ENCODE measurements at regions not wholly inside any gene's neighbourhood (a gene's known extent, or its start where the extent isn't known, plus 50 kb on each side); places are given as distances from the start of the nearest gene placed in this dataset.
"Not testable (repeated sequence)": the region's sequence is repeated elsewhere in the genome, so short reads cannot be mapped to it uniquely, and the experiment has no call there.

DNA sequence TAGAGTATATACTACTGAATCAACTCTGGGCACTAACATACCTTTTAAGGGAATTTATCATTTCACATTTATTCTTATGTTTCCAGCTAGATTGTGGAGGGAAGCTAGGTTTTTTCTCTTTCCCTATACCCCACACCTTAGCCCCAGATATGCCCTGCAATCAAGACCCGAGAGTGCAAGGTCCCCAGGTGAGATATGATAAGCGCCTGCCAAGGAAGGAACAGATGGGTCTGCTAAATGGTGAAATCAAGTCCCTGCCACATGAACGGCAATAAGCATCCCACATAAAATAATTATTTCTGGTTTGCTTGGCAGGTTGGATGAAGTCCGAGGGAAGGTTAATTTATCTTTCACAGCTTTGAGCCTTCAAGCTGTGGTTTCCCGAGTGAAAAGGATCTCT, 195.5 kb downstream of the TOX3 start:
- no peak for DNase-seq (ENCODE audit: low spot score)
- peaks cover 12% of the 10 kb centered on the region for H3K9me3 Mint-ChIP-seq
- H3K4me1 Mint-ChIP-seq (ENCODE audit: low read depth), result no peaks in the 10 kb centered on the region
- H3K27me3 Mint-ChIP-seq (ENCODE audit: low read depth), result no peaks in the 10 kb centered on the region
- H3K36me3 Mint-ChIP-seq (ENCODE audit: low read depth), result no peaks in the 10 kb centered on the region
- intact Hi-C loops (cut with micrococcal nuclease), result no loop called here
- H3K27ac Mint-ChIP-seq, result no peak overlapping the region
- H3K4me3 Mint-ChIP-seq (ENCODE audit: low read depth), result no peak overlapping the region

DNA sequence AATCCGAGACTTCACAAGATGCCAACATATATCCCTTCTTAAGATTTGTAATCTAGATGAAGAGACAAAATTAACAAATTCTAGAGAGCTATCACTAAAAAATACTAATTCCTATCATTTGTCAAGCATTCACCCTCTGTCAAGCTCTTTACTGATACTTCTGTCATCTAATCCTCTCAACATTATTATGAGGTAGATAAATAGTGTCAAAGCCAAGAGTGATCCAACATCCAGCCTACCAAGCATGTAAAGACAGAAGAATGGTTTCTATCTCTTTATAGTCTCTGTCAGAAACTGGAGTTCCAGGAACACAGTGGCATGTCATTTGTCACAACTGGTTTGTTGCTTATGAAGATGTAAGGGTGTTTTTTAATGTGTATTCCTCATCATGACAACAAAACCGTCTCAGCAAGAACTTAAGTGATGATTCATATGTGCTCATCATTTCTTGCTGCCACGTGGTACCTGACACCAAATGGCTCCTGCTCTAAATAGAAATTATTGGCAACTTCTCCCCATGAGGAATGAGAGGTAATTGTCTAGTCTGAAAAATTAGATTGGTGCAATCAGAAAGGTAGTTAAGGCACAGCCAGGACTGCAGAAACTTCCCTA, 196.8 kb downstream of the TOX3 start:
- Mint-ChIP-seq H3K27me3 (ENCODE audit: low read depth) (no peaks in the 10 kb centered on the region), H3K9me3 (peaks cover 12% of the 10 kb centered on the region), H3K27ac (no peak overlapping the region), H3K4me3 (ENCODE audit: low read depth) (no peak overlapping the region), H3K4me1 (ENCODE audit: low read depth) (no peaks in the 10 kb centered on the region), H3K36me3 (ENCODE audit: low read depth) (no peaks in the 10 kb centered on the region)
- DNase-seq (ENCODE audit: low spot score), result no peak
- intact Hi-C loops (cut with micrococcal nuclease), result no loop called here

DNA sequence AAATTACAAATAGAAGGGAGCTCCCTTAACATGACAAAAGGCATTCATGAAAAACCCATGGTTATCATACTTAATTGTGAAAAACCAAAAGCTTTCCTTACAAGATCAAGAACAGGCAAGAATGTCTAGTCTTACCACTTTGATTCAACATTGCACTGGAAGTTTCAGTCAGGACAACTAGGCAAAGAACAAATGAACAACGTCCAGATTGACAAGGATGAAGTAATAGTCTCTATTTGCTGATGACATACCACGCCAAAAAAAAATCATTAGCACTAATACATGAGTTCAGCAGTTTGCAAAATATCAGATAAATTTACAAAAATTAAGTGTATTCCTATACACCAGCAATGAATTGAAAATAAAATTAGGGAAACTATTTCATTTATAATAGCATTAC, 200.2 kb downstream of the TOX3 start:
- no peak overlapping the region for H3K4me3 Mint-ChIP-seq (ENCODE audit: low read depth)
- no peaks in the 10 kb centered on the region for H3K27me3 Mint-ChIP-seq (ENCODE audit: low read depth)
- no peaks in the 10 kb centered on the region for H3K36me3 Mint-ChIP-seq (ENCODE audit: low read depth)
- H3K4me1 Mint-ChIP-seq (ENCODE audit: low read depth), result no peaks in the 10 kb centered on the region
- no peak overlapping the region for H3K27ac Mint-ChIP-seq
- DNase-seq (ENCODE audit: low spot score), result no peak
- intact Hi-C loops (cut with micrococcal nuclease), result no loop called here
- H3K9me3 Mint-ChIP-seq, result peaks cover 4% of the 10 kb centered on the region

DNA sequence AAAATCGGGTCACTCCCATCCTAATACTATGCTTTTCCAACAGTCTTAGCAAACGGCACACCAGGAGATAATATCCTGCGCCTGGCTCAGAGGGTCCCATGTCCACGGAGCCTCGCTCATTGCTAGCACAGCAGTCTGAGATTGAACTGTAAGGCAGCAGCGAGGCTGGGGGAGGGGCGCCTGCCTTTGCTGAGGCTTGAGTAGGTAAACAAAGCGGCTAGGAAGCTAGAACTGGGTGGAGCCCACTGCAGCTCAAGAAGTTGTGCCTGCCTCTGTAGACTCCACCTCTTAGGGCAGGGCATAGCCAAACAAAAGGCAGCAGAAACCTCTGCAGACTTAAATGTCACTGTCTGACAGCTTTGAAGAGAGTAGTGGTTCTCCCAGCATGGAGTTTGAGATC, 213.3 kb downstream of the TOX3 start:
- H3K36me3 Mint-ChIP-seq (ENCODE audit: low read depth); intact Hi-C loops (cut with micrococcal nuclease); H3K27ac Mint-ChIP-seq; H3K27me3 Mint-ChIP-seq (ENCODE audit: low read depth); H3K4me3 Mint-ChIP-seq (ENCODE audit: low read depth); DNase-seq (ENCODE audit: low spot score); H3K4me1 Mint-ChIP-seq (ENCODE audit: low read depth): not testable (repeated sequence)
- peaks cover 39% of the 10 kb centered on the region for H3K9me3 Mint-ChIP-seq

DNA sequence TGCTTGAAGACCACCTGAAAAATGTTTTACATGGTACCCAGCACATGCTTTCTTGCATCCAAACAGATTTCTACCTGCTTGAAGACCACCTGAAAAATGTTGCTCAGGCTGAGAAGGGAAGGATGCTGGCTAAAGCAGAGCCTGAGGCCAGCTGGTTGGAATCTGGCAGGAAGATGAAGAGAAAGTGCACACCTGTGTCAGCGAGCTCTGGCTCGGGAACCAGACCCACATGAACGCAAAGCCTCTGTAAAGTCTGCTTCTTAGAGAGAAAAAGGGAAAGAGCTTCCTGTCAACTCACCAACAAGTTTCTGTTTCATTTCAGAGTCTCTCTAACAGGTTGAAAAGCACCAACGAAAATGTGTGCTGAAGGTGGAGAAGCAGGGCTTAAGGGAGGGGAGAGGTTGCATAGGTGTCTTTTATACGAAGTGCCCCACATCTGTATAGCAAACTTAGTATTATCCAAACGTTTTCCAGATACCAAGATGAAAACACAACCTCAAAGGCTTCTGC, 226.0 kb downstream of the TOX3 start:
- no peaks in the 10 kb centered on the region for H3K27me3 Mint-ChIP-seq (ENCODE audit: low read depth)
- H3K36me3 Mint-ChIP-seq (ENCODE audit: low read depth), result no peaks in the 10 kb centered on the region
- H3K4me3 Mint-ChIP-seq (ENCODE audit: low read depth), result no peak overlapping the region
- no peaks in the 10 kb centered on the region for H3K4me1 Mint-ChIP-seq (ENCODE audit: low read depth)
- no peak for DNase-seq (ENCODE audit: low spot score)
- intact Hi-C loops (cut with micrococcal nuclease), result no loop called here
- H3K9me3 Mint-ChIP-seq, result peaks cover 13% of the 10 kb centered on the region
- H3K27ac Mint-ChIP-seq, result no peak overlapping the region

DNA sequence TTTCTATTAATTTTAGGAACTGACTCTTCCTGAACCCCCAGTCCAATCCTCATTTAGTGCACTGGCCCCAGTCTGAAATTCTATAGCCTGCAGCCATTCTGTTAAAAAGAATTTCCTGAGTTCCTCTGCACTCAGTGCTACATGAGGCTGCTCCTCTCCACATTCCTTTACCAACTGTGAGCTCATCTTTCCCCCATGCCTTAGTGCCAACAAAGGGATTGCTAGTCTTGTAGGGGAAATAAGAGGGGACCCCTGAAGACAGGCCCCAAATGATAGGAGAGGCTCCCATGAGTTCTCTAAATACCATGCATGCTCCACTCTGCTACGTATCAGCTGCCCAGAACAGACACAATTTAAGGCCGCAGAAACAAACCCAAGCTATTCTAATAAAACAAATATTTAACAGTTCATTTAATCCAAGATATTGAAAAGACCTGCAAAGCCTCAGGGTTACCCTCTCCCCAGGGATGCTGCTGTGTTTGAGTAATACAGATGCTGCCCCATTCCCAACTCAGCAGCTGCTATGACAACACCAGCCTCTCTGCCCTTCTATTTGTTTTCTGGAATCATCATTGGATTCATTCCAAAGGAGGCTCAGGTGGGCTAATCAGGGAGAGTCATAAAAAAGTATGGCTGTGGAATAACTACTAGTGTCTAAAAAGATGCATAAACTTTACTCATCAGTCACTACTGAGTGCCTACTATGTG, 228.5 kb downstream of the TOX3 start:
- Mint-ChIP-seq H3K9me3 (peaks cover 26% of the 10 kb centered on the region), H3K36me3 (ENCODE audit: low read depth) (no peaks in the 10 kb centered on the region), H3K4me1 (ENCODE audit: low read depth) (no peaks in the 10 kb centered on the region)

DNA sequence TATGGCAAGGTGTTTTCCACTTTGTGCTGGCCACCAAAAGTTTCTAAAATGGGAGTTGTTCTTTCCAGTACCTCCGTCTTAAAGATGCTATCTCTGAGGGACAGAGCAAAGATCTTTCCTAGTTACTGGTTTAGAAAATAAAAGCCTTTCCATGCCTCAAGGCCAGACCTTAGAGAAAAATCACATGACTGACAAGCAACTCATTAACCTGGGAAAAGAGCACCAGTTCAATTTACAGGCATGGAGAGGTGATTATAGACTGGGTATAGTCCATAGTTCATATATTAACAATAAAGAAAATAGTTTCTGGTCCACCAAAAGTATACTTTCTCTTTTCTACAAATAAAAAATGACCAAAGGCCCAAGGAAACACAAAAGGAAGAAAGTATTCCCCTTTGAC, 230.7 kb downstream of the TOX3 start:
- Mint-ChIP-seq H3K36me3 (ENCODE audit: low read depth) (no peaks in the 10 kb centered on the region), H3K4me1 (ENCODE audit: low read depth) (no peaks in the 10 kb centered on the region), H3K9me3 (peaks cover 25% of the 10 kb centered on the region), H3K27me3 (ENCODE audit: low read depth) (no peaks in the 10 kb centered on the region), H3K27ac (no peak overlapping the region), H3K4me3 (ENCODE audit: low read depth) (no peak overlapping the region)
- intact Hi-C loops (cut with micrococcal nuclease), result no loop called here
- DNase-seq (ENCODE audit: low spot score), result no peak

More for the DNA sequence above, 228.5 kb downstream of the TOX3 start:
- DNase-seq (ENCODE audit: low spot score), result no peak
- Mint-ChIP-seq H3K4me3 (ENCODE audit: low read depth) (no peak overlapping the region), H3K27me3 (ENCODE audit: low read depth) (no peaks in the 10 kb centered on the region), H3K27ac (no peak overlapping the region)
- intact Hi-C loops (cut with micrococcal nuclease), result no loop called here

DNA sequence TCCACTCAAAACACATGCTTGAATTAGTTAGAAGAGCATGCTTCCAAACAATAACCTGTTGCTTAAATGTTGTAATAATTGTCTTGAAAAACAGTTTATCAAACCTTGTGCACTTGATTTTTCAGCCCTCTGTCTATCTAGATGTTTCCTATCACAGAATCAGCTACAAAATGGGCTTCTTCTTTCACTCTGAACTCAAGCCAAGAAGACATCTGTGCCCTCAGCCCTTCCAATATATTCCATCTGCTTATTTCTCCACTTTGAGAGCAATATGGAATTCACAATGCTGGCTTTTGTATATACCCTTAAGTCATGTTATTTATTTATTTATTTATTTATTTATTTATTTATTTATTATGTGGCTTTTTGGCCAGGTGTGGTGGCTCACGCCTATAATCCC, 234.2 kb downstream of the TOX3 start:
- H3K27me3 Mint-ChIP-seq (ENCODE audit: low read depth), result no peaks in the 10 kb centered on the region
- H3K36me3 Mint-ChIP-seq (ENCODE audit: low read depth), result no peaks in the 10 kb centered on the region
- DNase-seq (ENCODE audit: low spot score), result no peak
- peaks cover 40% of the 10 kb centered on the region for H3K9me3 Mint-ChIP-seq
- intact Hi-C loops (cut with micrococcal nuclease), result no loop called here
- no peak overlapping the region for H3K4me3 Mint-ChIP-seq (ENCODE audit: low read depth)
- no peaks in the 10 kb centered on the region for H3K4me1 Mint-ChIP-seq (ENCODE audit: low read depth)
- H3K27ac Mint-ChIP-seq, result no peak overlapping the region

DNA sequence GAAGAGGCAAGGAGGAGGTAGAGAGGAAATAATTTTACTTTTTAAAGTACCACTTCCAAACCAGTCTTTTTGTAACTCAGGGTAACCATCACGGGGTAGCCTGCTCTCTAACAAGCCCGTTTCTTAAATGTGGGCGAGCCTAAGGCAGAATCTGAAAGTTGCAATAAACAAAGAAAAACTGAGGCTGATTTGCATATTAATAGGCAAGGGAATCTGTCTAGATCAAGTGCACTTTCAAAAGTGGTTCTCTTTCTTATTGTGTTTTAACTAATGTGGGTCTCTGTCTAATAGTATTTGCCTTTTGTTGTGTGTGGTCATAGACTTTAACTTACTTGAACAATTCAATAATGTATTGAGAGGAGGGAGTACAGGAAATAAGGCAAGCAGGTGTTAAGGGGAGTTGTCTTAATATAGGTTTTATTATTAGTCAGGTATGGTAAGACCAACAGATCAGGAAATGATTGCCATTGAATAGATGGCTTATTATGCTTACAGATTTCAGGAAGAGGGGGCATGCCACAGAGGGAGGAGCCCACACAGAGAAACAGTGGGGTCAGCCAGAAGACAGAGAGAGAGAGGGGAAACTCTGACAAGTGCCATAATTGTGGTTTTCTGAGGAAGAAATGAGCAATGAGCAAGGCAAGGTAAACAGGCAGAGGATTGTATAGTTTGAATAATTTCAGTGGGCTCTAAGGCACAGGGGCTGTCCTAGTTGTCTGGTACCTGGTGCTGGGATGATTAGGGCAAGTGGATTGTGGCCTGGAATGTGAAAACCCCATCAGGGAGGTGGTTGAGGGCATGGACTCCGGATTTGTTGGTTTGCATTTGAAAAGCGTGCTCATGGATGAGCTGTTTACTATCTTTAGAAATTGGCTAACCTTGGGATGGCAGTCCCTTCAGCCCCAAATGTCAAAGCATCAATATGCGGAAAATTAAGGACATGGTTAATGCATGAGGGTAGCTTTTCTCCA, 237.2 kb downstream of the TOX3 start:
- DNase-seq (ENCODE audit: low spot score), result no peak
- no peaks in the 10 kb centered on the region for H3K27me3 Mint-ChIP-seq (ENCODE audit: low read depth)
- no peaks in the 10 kb centered on the region for H3K36me3 Mint-ChIP-seq (ENCODE audit: low read depth)
- intact Hi-C loops (cut with micrococcal nuclease), result no loop called here
- no peak overlapping the region for H3K4me3 Mint-ChIP-seq (ENCODE audit: low read depth)
- H3K9me3 Mint-ChIP-seq, result peaks cover 35% of the 10 kb centered on the region
- no peak overlapping the region for H3K27ac Mint-ChIP-seq
- H3K4me1 Mint-ChIP-seq (ENCODE audit: low read depth), result no peaks in the 10 kb centered on the region

DNA sequence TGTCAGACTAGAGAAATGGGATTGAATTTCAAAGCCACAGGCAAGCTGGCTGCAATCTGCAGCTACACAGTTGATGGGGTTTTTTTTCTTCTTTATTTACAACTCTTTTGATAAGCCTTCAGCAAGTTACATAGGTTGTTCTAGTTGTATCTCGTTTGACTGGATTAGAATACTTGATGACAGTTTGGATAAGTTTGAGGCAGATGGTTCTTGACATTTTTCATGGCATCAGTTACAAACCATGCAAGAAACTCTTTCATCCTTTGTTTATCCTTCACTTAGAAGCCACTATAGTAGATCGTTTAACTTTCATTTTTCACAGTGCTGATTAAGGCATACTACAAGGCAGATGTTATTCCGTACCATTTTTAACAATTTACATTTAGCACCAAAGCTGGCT, 238.9 kb downstream of the TOX3 start:
- H3K4me3 Mint-ChIP-seq (ENCODE audit: low read depth), result no peak overlapping the region
- peaks cover 38% of the 10 kb centered on the region for H3K9me3 Mint-ChIP-seq
- no peak for DNase-seq (ENCODE audit: low spot score)
- H3K36me3 Mint-ChIP-seq (ENCODE audit: low read depth), result no peaks in the 10 kb centered on the region
- no peaks in the 10 kb centered on the region for H3K4me1 Mint-ChIP-seq (ENCODE audit: low read depth)
- intact Hi-C loops (cut with micrococcal nuclease), result no loop called here
- H3K27ac Mint-ChIP-seq, result no peak overlapping the region
- H3K27me3 Mint-ChIP-seq (ENCODE audit: low read depth), result no peaks in the 10 kb centered on the region

DNA sequence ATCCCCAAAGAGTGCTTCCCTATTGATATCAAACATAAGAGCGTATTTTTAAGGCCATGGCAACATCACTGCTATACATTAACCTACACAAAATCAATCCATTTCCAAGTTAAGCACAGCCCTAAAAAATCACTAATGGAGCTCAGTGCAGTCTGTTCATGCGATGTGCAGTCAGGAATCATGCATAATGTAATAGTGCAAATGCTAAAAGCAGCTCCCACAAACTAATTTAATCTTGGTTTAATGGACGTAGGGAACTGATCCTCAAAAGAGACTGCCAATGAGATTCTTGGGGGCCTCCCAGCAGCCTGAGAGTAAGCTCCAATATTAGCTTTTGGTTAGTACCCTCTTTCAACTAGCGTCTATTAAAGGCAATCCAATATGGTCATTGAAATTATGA, 245.9 kb downstream of the TOX3 start:
- Mint-ChIP-seq H3K27me3 (ENCODE audit: low read depth) (no peaks in the 10 kb centered on the region), H3K4me3 (ENCODE audit: low read depth) (no peak overlapping the region), H3K9me3 (peaks cover 14% of the 10 kb centered on the region), H3K36me3 (ENCODE audit: low read depth) (no peaks in the 10 kb centered on the region), H3K27ac (no peak overlapping the region), H3K4me1 (ENCODE audit: low read depth) (no peaks in the 10 kb centered on the region)
- DNase-seq (ENCODE audit: low spot score), result no peak
- intact Hi-C loops (cut with micrococcal nuclease), result no loop called here

DNA sequence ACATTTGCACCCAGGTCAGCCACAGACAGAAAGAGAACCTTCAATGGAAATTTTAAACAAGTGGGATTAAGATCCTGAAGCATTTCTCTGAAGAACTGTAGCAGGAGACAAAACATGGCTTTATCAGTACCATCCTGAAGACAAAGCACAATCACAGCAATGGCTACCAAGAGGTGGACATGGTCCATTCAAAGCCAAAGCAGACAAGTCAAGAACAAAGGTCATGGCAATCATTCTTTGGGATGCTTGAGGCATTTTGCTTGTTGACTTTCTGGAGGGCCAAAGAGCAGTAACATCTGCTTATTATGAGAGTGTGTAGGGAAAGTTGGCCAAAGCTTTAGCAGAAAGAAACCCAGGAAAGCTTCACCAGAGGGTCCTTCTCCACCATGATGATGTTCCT, 248.2 kb downstream of the TOX3 start:
- no peak overlapping the region for H3K27ac Mint-ChIP-seq
- DNase-seq (ENCODE audit: low spot score), result no peak
- no peak overlapping the region for H3K4me3 Mint-ChIP-seq (ENCODE audit: low read depth)
- H3K36me3 Mint-ChIP-seq (ENCODE audit: low read depth), result no peaks in the 10 kb centered on the region
- intact Hi-C loops (cut with micrococcal nuclease), result no loop called here
- H3K27me3 Mint-ChIP-seq (ENCODE audit: low read depth), result no peaks in the 10 kb centered on the region
- peaks cover 22% of the 10 kb centered on the region for H3K9me3 Mint-ChIP-seq
- H3K4me1 Mint-ChIP-seq (ENCODE audit: low read depth), result no peaks in the 10 kb centered on the region
